HG02588 (cell line): ENCODE measurements at regions not wholly inside any gene's neighbourhood (a gene's known extent, or its start where the extent isn't known, plus 50 kb on each side); places are given as distances from the start of the nearest gene placed in this dataset.

Source experiments
- ATAC-seq: cut with Tn5 transposase; IDR thresholded peaks from one replicate; pipeline ENCODE4 v1.9.1; 2021; ENCODE audit warnings: mild to moderate bottlenecking, moderate library complexity; ENCODE audit not compliant: unreplicated experiment

- no peak for ATAC-seq
Observed at GRCh38 chr6:23957017-23957416, 169.0 kb upstream of the NRSN1 start.

GRCh38 chr6:23964865-23965264 lies 161.2 kb upstream of the NRSN1 start:
- ATAC-seq, result no peak

- no peak for ATAC-seq
Observed at GRCh38 chr6:23969344-23969743, 156.7 kb upstream of the NRSN1 start.

GRCh38 chr6:23977706-23978105 lies 148.3 kb upstream of the NRSN1 start:
- ATAC-seq, result no peak

GRCh38 chr6:23980965-23981364 lies 145.1 kb upstream of the NRSN1 start:
- ATAC-seq, result no peak

- no peak for ATAC-seq
Observed at GRCh38 chr6:23981923-23982322, 144.1 kb upstream of the NRSN1 start.

- ATAC-seq, result no peak
Observed at GRCh38 chr6:23983735-23984134, 142.3 kb upstream of the NRSN1 start.

- ATAC-seq, result no peak
Observed at GRCh38 chr6:23985015-23985414, 141.0 kb upstream of the NRSN1 start.

GRCh38 chr6:23989885-23990533 lies 136.0 kb upstream of the NRSN1 start:
- ATAC-seq, result no peak

GRCh38 chr6:23994013-23994412 lies 132.0 kb upstream of the NRSN1 start:
- no peak for ATAC-seq

- ATAC-seq, result no peak
Observed at GRCh38 chr6:24004062-24004461, 122.0 kb upstream of the NRSN1 start.

- no peak for ATAC-seq
Observed at GRCh38 chr6:24004659-24005058, 121.4 kb upstream of the NRSN1 start.

- ATAC-seq, result no peak
Observed at GRCh38 chr6:24006254-24006653, 119.8 kb upstream of the NRSN1 start.

- no peak for ATAC-seq
Observed at GRCh38 chr6:24009319-24009718, 116.7 kb upstream of the NRSN1 start.

GRCh38 chr6:24010133-24010532 lies 115.9 kb upstream of the NRSN1 start:
- no peak for ATAC-seq

- no peak for ATAC-seq
Observed at GRCh38 chr6:24016286-24016685, 109.7 kb upstream of the NRSN1 start.

- no peak for ATAC-seq
Observed at GRCh38 chr6:24016857-24017256, 109.2 kb upstream of the NRSN1 start.

- ATAC-seq, result no peak
Observed at GRCh38 chr6:24019393-24019792, 106.6 kb upstream of the NRSN1 start.

- no peak for ATAC-seq
Observed at GRCh38 chr6:24019830-24020229, 106.2 kb upstream of the NRSN1 start.

- ATAC-seq, result no peak
Observed at GRCh38 chr6:24026050-24026449, 100.0 kb upstream of the NRSN1 start.

- ATAC-seq, result no peak
Observed at GRCh38 chr6:24031496-24031895, 94.5 kb upstream of the NRSN1 start.

- no peak for ATAC-seq
Observed at GRCh38 chr6:24032896-24033688, 92.9 kb upstream of the NRSN1 start.

- ATAC-seq, result no peak
Observed at GRCh38 chr6:24043848-24044247, 82.2 kb upstream of the NRSN1 start.
